ENCODE measurements at regions not wholly inside any gene's neighbourhood (a gene's known extent, or its start where the extent isn't known, plus 50 kb on each side); places are given as distances from the start of the nearest gene placed in this dataset.

DNA sequence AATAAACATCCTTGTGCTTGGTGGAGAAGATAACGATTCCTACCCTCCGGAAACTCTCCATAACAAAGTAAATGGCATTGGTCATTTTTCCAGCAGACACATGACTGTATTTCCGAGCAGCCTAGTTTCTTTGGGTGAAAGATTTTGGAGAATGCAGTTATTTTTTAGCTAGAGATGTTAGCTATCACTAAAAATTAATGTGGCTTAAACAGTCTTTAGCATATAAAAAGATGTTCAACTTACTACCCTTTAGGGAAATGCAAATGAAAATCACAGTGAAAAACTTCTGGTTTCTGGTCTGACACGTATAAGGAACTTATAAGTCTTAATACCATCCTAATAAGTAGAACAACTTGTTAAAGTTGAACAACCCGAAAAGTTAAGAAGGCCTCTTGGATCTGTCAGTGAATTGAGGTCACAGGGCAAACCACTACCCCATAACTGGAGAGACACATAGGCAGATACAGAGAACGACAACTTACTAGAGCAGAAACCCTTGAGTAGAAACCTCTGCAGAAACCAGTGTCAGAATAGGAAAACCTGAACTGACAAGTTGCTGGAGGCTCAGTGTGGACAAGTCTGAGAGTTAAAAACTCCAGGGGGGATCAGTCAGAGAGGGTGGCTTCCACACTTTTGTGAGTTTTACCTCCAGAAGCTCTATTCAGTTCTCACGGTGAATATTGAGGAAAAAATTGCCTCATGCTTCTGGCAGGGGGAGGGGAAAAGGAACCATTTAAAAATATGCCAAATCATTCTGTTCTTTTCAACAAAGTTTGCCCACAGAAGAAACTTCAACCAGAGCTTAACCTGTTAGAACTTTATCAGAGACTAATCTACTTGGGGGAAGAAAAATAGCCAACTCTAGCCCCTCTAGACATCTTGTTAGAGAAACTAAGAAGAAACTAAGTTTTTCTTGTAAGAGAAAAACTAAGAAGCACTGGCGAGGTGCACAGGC, 325.2 kb upstream of the RPS23 start (continued):
- TF ChIP-seq MTF1 (CRISPR knock-in tag; IDR thresholded peaks at IDR 0.05; ENCODE audit: borderline replicate concordance) (no peak), SIN3A (IDR thresholded peaks at IDR 0.05; ENCODE audit: borderline replicate concordance in 2 of 2, control insufficient read depth in 1 of 2, low read depth in 2 of 2, low read length in 2 of 2) (no peak), ZNF408 (CRISPR knock-in tag; IDR thresholded peaks at IDR 0.05; ENCODE audit: low read depth) (no peak), CHD7 (IDR thresholded peaks at IDR 0.05; ENCODE audit: low read depth, low read length) (no peak), TAL1 (IDR thresholded peaks at IDR 0.05) (no peak), TAF9B (IDR thresholded peaks at IDR 0.05; ENCODE audit: partially characterized antibody) (no peak), CC2D1A (IDR thresholded peaks at IDR 0.05) (no peak), EWSR1 (IDR thresholded peaks at IDR 0.05; ENCODE audit: borderline replicate concordance, low read depth, partially characterized antibody) (no peak), ZFP1 (CRISPR knock-in tag; IDR thresholded peaks at IDR 0.05) (no peak), KDM1A (IDR thresholded peaks at IDR 0.05) (no peak), ZBTB8A (IDR thresholded peaks at IDR 0.05; ENCODE audit: partially characterized antibody) (no peak), BDP1 (IDR thresholded peaks at IDR 0.05; ENCODE audit: insufficient read depth, insufficient read length) (no peak), ETV6 (IDR thresholded peaks at IDR 0.05; ENCODE audit: borderline replicate concordance in 1 of 2, low read depth in 2 of 2, low read length in 1 of 2) (no peak), ETV6 (CRISPR knock-in tag; IDR thresholded peaks at IDR 0.05; ENCODE audit: borderline replicate concordance) (no peak)
- TF ChIP-seq, protein P1, sequence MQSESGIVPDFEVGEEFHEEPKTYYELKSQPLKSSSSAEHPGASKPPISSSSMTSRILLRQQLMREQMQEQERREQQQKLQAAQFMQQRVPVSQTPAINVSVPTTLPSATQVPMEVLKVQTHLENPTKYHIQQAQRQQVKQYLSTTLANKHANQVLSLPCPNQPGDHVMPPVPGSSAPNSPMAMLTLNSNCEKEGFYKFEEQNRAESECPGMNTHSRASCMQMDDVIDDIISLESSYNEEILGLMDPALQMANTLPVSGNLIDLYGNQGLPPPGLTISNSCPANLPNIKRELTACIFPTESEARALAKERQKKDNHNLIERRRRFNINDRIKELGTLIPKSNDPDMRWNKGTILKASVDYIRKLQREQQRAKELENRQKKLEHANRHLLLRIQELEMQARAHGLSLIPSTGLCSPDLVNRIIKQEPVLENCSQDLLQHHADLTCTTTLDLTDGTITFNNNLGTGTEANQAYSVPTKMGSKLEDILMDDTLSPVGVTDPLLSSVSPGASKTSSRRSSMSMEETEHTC (IDR thresholded peaks at IDR 0.05) = no peak
